ENCODE measurements at regions not wholly inside any gene's neighbourhood (a gene's known extent, or its start where the extent isn't known, plus 50 kb on each side); places are given as distances from the start of the nearest gene placed in this dataset.

- TF ChIP-seq, protein P1, sequence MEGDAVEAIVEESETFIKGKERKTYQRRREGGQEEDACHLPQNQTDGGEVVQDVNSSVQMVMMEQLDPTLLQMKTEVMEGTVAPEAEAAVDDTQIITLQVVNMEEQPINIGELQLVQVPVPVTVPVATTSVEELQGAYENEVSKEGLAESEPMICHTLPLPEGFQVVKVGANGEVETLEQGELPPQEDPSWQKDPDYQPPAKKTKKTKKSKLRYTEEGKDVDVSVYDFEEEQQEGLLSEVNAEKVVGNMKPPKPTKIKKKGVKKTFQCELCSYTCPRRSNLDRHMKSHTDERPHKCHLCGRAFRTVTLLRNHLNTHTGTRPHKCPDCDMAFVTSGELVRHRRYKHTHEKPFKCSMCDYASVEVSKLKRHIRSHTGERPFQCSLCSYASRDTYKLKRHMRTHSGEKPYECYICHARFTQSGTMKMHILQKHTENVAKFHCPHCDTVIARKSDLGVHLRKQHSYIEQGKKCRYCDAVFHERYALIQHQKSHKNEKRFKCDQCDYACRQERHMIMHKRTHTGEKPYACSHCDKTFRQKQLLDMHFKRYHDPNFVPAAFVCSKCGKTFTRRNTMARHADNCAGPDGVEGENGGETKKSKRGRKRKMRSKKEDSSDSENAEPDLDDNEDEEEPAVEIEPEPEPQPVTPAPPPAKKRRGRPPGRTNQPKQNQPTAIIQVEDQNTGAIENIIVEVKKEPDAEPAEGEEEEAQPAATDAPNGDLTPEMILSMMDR (IDR thresholded peaks at IDR 0.05; ENCODE audit: control insufficient read depth, extremely low read depth, insufficient read depth), result no peak
- DNase-seq (ENCODE audit: low read depth), result no peak
- H3K4me3 ChIP-seq (ENCODE audit: low read depth, low read length), result no peak overlapping the region
Observed at GRCh38 chr6:148118244-148118643, 224.4 kb upstream of the SASH1 start.

DNA sequence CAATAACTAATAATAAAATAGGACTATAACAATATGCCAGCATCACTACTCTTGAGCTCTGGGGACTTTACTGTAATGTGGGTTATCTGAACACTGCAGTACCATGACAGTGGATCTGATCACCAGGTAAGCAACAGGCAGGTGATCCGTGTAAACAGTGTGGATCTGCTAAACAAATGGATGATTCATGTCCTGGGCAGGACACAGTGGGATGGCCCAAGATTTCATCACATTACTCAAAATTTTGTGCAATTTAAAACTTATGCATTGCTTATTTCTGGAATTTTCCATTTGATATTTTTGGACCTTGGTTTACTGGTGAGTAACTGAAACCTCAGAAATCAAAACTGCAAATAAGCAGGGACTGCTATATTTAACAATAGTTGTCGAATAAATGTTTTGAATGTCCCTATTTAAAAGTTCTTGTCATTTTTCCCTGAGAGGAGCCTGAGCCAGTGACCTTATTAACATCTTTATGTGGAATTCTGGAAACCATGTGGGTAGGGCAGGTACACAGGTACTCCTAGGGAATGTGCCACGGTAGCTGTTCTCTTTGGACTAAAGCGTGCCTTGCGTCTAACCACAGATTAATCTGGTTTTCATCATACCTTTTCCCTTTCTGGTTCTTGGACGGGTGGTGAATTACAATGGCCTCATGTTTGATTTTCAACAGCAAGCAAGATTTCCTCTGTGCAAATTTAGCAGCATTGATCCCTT, 214.5 kb upstream of the SASH1 start:
- H3K4me3 ChIP-seq (ENCODE audit: low read depth, low read length), result no peak overlapping the region
- no peak for DNase-seq (ENCODE audit: low read depth)
- TF ChIP-seq, protein P1 (IDR thresholded peaks at IDR 0.05; ENCODE audit: control insufficient read depth, extremely low read depth, insufficient read depth), result no peak

- DNase-seq (ENCODE audit: low read depth), result no peak
- H3K4me3 ChIP-seq (ENCODE audit: low read depth, low read length), result 0 out of 2 replicates have a peak overlapping the region, but pooled peaks have one; percentile 2
- TF ChIP-seq, protein P1 (IDR thresholded peaks at IDR 0.05; ENCODE audit: control insufficient read depth, extremely low read depth, insufficient read depth), result no peak
Observed at GRCh38 chr6:148134592-148134991, 208.0 kb upstream of the SASH1 start.

DNA sequence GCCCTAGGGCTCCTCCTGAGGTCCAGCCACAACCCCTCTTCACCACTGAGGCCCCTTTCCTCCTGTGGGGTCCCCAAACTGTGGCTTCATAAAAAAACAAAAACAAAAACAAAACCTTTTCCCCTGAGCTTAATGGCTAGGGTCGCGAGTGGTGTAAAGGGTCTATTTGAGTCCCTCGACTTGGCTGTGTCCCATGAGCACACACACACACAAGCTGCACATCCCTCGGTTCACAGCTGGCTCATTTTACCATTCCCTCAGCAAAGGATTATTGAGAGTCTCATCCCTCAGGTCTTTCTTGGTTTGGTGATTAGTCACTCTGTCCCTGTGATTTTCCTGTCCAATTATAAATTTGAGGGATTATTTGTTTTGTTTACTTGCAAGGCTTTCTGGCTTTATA, 206.1 kb upstream of the SASH1 start:
- DNase-seq (ENCODE audit: low read depth), result no peak
- no peak overlapping the region for H3K4me3 ChIP-seq (ENCODE audit: low read depth, low read length)
- TF ChIP-seq, protein P1 (IDR thresholded peaks at IDR 0.05; ENCODE audit: control insufficient read depth, extremely low read depth, insufficient read depth), result no peak

- TF ChIP-seq, protein P1 (IDR thresholded peaks at IDR 0.05; ENCODE audit: control insufficient read depth, extremely low read depth, insufficient read depth), result no peak
- H3K4me3 ChIP-seq (ENCODE audit: low read depth, low read length), result no peak overlapping the region
- DNase-seq (ENCODE audit: low read depth), result no peak
Observed at GRCh38 chr6:148137652-148138051, 205.0 kb upstream of the SASH1 start.

DNA sequence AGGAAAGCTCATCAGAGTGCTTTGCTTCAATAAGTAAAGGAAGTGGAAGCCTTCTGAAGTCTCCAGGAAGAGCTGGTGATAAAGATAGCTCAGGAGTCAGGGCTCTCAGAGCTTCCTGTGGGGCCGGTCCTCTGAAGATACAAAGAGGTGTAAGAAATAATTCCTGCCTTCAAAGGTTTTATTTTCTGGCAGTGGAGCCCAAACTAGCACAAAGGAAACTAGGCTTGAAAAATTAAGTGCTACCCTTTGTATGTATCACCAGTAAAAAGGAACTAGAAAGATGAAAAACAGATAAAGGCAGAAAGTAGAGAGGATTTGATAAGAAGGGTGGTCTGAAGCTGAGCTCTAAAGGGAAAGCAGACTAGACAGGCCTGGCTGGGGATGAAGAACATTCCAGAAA, 204.1 kb upstream of the SASH1 start:
- no peak overlapping the region for H3K4me3 ChIP-seq (ENCODE audit: low read depth, low read length)
- TF ChIP-seq, protein P1 (IDR thresholded peaks at IDR 0.05; ENCODE audit: control insufficient read depth, extremely low read depth, insufficient read depth), result no peak
- DNase-seq (ENCODE audit: low read depth), result no peak

Measured in LNCaP clone FGC (cell line).